GM12892 (cell line): ENCODE measurements at regions not wholly inside any gene's neighbourhood (a gene's known extent, or its start where the extent isn't known, plus 50 kb on each side); places are given as distances from the start of the nearest gene placed in this dataset.
"Not testable (repeated sequence)": the region's sequence is repeated elsewhere in the genome, so short reads cannot be mapped to it uniquely, and the experiment has no call there.

ENCODE experiments used
- POLR2A ChIP-seq: IDR thresholded peaks from 2 replicates; pipeline ENCODE4 v1.6.1; 2011; ENCODE audit warnings: low read depth, low read length, control low read depth
- POLR2AphosphoS5 ChIP-seq: IDR thresholded peaks from 2 replicates; pipeline ENCODE4 v1.6.1; 2011; ENCODE audit warnings: low read depth, low read length, control low read depth

GRCh38 chr15:77893671-77894640, 183.6 kb downstream of the TBC1D2B start:
- TF ChIP-seq POLR2A, POLR2AphosphoS5: not testable (repeated sequence)
